ENCODE measurements at regions not wholly inside any gene's neighbourhood (a gene's known extent, or its start where the extent isn't known, plus 50 kb on each side); places are given as distances from the start of the nearest gene placed in this dataset.

- no peaks in the 10 kb centered on the region for H3K4me1 Mint-ChIP-seq
- peaks cover 2% of the 10 kb centered on the region for H3K27me3 Mint-ChIP-seq
- no peak overlapping the region for H3K4me3 Mint-ChIP-seq
- H3K9me3 Mint-ChIP-seq = peaks cover 5% of the 10 kb centered on the region
- no peaks in the 10 kb centered on the region for H3K36me3 Mint-ChIP-seq
- no peak overlapping the region for H3K27ac Mint-ChIP-seq
These were observed 769.0 kb downstream of the TYW1 start for GRCh38 chr7:67765481-67766175.

DNA sequence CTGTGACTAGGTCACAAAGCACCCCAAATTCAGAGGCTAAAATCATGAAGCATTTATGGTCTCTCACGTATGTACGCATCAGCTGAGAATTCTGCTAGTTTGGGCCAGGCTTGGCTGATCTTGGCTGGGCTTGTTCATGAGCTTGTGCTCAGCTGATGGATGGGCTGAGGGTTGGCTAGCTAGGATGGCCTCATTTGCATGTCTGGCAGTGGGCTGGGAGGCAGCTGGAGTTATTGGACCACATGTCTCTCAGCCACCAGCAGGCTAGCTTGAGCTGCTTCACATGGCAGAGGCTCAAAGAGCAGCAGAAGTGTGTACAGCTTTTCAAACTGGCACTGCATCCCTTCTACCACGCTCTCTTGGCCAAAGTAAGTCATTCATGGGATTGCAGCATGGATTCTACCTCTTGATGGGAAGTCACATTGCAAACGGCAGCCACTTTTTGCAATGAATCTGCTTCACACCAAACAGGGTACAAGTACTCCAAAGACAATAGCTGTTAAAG lies 770.3 kb downstream of the TYW1 start:
- Mint-ChIP-seq H3K36me3 (no peaks in the 10 kb centered on the region), H3K4me1 (no peaks in the 10 kb centered on the region), H3K4me3 (no peak overlapping the region), H3K9me3 (peaks cover 5% of the 10 kb centered on the region), H3K27me3 (peaks cover 2% of the 10 kb centered on the region), H3K27ac (no peak overlapping the region)

DNA sequence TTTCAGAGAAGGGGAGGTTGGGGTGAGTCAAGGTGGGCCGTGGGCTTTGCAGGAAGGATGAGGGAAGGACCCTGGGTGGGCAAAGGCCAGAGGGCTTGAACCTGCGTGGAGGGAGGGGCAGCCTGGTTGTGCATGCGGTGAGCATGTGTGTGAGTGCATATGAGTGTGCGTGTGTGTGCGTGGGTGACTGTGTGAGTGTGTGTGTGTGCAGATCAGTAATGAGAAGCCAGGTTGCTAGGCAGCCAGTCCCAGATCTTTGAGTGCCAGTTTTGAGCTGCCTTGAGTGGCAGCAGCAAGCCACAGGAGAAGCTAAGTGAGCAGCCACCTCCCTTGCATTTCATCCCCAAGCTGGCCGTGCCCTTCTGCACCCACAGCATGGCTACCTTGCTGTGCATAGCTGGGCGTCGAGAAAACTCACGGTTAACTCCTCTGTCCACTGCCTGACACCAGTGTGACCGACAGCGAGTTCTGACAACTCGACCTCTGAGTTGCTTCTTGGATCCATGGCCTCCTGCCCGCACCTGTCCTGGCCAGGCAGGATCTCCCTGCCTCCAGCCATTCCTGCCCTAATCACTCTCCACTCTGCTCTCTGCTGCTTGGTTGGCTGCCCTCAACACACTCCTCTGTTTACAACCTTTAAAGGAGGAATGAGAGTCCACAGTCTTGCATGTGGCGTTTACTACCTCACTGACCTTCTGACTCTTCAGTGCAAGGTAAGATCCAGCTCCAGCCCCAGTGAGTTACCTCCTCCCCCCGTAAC lies 775.4 kb downstream of the TYW1 start:
- Mint-ChIP-seq H3K4me3 (no peak overlapping the region), H3K36me3 (no peaks in the 10 kb centered on the region), H3K4me1 (no peaks in the 10 kb centered on the region), H3K27me3 (peaks cover 2% of the 10 kb centered on the region), H3K9me3 (peaks cover 14% of the 10 kb centered on the region), H3K27ac (no peak overlapping the region)

GRCh38 chr7:67773081-67773480 lies 776.4 kb downstream of the TYW1 start:
- Mint-ChIP-seq H3K27me3 (no peaks in the 10 kb centered on the region), H3K4me3 (no peak overlapping the region), H3K9me3 (peaks cover 9% of the 10 kb centered on the region), H3K4me1 (no peaks in the 10 kb centered on the region), H3K36me3 (no peaks in the 10 kb centered on the region), H3K27ac (no peak overlapping the region)

GRCh38 chr7:67777119-67777518 lies 780.5 kb downstream of the TYW1 start:
- H3K36me3 Mint-ChIP-seq = no peaks in the 10 kb centered on the region
- no peaks in the 10 kb centered on the region for H3K27me3 Mint-ChIP-seq
- H3K9me3 Mint-ChIP-seq = peaks cover 27% of the 10 kb centered on the region
- no peak overlapping the region for H3K4me3 Mint-ChIP-seq
- no peak overlapping the region for H3K27ac Mint-ChIP-seq
- H3K4me1 Mint-ChIP-seq = no peaks in the 10 kb centered on the region

DNA sequence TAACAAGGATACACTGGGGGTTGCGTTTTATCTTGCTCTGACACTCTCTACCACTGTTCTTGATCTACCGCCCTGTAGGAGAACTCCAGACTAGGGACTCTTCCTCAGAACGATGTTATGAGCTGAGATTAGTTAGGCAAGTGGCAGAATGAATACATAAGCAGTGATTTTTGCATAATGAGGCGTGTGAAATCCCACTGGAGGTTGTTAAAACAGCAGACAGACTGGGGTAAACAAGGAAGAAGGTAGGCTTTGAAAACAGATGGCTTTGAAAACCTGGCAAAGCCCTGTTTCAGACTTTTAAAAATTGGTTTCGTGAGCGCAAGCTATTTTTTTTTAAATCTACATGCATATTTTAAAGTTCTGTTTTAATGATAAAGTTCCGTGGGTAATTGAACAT lies 785.2 kb downstream of the TYW1 start:
- Mint-ChIP-seq H3K36me3 (no peaks in the 10 kb centered on the region), H3K4me3 (no peak overlapping the region), H3K4me1 (no peaks in the 10 kb centered on the region), H3K27me3 (no peaks in the 10 kb centered on the region), H3K27ac (no peak overlapping the region), H3K9me3 (peaks cover 18% of the 10 kb centered on the region)

GRCh38 chr7:67786021-67786420 lies 789.4 kb downstream of the TYW1 start:
- Mint-ChIP-seq H3K4me1 (no peaks in the 10 kb centered on the region), H3K27me3 (no peaks in the 10 kb centered on the region), H3K4me3 (no peak overlapping the region), H3K36me3 (no peaks in the 10 kb centered on the region), H3K9me3 (peaks cover 13% of the 10 kb centered on the region), H3K27ac (no peak overlapping the region)

DNA sequence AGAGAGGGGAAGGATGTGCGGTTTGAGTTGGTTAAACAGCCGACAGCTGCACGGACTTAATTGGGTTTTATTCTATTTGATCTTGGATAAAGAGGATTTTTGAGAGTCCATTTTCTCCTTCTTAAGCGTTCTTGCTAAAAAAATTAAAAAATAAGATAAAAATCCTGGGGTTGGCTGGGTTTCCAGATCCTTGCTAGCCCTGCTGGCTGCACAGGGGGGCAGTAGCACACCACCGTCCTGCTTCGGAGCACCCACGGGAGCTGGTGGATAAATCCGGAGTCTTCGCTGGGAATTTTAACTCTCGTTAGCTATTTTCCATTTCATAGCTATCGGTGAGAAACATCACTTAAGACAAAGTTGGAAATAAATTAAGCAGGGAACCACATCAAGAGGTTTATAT lies 792.0 kb downstream of the TYW1 start:
- Mint-ChIP-seq H3K4me3 (no peak overlapping the region), H3K36me3 (no peaks in the 10 kb centered on the region), H3K4me1 (no peaks in the 10 kb centered on the region), H3K27me3 (no peaks in the 10 kb centered on the region), H3K9me3 (peaks cover 8% of the 10 kb centered on the region), H3K27ac (no peak overlapping the region)

DNA sequence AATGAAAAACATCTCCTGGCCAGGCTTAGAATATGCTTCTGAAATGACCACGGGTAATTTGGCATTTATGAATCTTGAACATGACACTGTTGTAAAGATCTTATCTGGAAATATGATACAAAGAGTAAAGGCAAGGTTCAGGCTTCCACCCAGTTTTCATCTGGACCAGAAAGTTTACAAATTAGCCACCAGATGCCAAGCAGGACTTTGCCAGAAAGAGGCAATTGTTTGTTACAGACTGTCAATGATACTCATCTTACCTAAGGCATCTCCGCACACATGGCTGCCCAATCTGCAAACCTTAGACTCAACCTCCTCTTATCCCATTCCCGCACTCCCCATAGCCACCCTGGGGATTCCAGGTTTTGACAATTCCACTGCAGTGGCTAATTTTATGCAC lies 795.3 kb downstream of the TYW1 start:
- Mint-ChIP-seq H3K36me3 (no peaks in the 10 kb centered on the region), H3K27ac (no peak overlapping the region), H3K4me1 (no peaks in the 10 kb centered on the region), H3K9me3 (peaks cover 8% of the 10 kb centered on the region), H3K27me3 (no peaks in the 10 kb centered on the region), H3K4me3 (no peak overlapping the region)

DNA sequence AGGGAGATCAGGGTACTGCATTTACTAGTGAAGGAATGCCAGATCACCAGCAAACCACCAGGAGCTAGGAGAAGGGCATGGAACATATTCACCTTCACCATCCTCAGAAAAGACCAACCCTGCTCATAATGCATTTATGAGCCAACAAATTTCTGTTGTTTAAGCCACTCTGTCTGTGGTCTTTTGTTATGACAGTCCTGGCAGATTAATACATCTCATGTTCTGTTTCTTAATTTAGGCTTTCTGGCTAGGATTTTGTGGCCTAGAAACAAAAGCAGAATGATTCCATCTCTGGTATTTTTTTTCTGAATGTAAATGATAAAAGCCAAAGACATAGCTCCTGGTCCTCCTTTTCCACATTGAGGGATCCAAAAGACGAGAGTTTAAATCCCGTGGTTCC lies 797.9 kb downstream of the TYW1 start:
- H3K4me3 Mint-ChIP-seq = no peak overlapping the region
- no peaks in the 10 kb centered on the region for H3K27me3 Mint-ChIP-seq
- no peak overlapping the region for H3K27ac Mint-ChIP-seq
- H3K4me1 Mint-ChIP-seq = no peaks in the 10 kb centered on the region
- no peaks in the 10 kb centered on the region for H3K36me3 Mint-ChIP-seq
- peaks cover 8% of the 10 kb centered on the region for H3K9me3 Mint-ChIP-seq

DNA sequence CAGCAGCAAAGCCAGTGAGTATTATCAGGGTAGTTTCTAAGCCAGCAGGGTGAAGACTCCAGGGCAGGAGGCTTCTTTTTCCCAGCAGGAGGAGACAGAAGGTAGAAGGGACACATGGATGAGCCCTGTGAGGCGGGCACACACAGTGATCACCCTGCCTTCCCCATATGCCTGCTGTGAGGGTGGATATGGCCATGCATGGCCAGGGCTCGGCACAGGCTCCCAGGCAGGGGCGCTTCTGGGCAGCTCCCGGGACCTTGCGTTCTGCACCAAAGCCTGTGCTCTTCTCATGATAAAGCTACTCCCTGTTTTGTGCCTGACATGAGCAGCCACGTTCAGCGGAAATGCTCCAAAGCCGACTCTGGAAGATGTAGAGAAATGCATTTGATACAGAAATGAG lies 807.2 kb downstream of the TYW1 start:
- Mint-ChIP-seq H3K27me3 (no peaks in the 10 kb centered on the region), H3K36me3 (no peaks in the 10 kb centered on the region), H3K9me3 (peaks cover 4% of the 10 kb centered on the region), H3K4me3 (no peak overlapping the region), H3K27ac (no peak overlapping the region), H3K4me1 (no peaks in the 10 kb centered on the region)

DNA sequence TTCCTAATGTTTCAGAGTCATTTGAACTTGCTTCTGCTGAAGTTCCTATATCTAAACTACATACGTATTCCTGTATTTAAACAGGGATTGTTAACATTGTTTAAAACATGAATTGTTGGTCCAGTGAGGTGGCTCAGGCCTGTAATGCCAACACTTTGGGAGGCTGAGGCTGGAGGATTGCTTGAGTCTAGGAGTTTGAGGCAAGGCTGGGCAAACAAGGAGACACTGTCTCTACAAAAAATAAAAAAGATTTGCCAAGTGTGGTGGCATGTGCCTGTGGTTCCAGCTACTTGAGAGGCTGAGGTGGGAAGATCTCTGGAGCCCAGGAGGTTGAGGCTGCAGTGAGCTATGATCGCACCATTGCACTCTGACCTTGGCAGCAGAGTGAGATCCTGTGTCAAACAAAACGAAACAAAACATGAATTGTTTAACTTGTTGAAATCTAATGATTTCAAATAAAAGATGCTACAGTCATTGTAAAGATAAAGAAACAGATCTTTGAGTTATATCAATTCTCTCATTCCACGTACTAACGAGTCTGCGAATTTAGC lies 809.4 kb downstream of the TYW1 start:
- Mint-ChIP-seq H3K27ac (no peak overlapping the region), H3K27me3 (no peaks in the 10 kb centered on the region), H3K36me3 (no peaks in the 10 kb centered on the region), H3K9me3 (no peaks in the 10 kb centered on the region), H3K4me1 (no peaks in the 10 kb centered on the region), H3K4me3 (no peak overlapping the region)

DNA sequence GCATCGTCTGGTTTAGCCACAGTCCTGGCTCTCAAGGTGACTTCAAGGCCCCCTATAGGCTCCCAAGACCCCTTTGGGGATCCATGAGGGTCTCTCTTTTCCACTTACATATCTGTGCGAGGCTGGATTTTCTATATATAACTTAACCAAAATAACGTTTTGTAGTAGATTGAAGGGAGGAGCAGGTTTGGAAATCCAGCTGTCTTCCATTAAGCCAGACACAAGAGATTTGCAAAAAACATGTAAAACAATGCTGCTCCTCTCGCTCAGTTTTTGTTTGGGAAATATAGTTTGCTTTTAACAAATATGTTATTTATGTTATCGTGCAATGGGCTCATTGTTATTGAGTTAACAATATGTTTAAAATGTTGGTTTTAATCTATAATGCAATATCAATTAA lies 811.2 kb downstream of the TYW1 start:
- Mint-ChIP-seq H3K36me3 (no peaks in the 10 kb centered on the region), H3K4me3 (no peak overlapping the region), H3K4me1 (no peaks in the 10 kb centered on the region), H3K27me3 (no peaks in the 10 kb centered on the region), H3K27ac (no peak overlapping the region), H3K9me3 (no peaks in the 10 kb centered on the region)

DNA sequence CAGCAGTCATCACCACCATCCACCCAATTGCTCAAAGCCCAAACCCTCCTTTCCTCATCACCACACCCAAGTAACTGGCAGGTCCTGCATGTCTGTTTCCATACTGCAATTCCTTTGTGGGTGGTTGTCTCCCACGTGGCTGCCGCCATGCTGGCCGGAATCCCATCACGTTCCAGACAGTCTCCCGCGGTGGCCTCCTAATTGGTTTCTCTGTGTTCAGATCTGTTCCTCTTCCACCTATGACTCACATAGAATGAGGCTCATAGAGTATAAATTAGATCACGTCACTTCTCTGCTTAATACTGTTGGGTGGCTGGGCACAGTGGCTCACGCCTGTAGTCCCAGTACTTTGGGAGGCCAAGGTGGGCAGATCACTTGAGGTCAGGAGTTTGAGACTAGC lies 813.0 kb downstream of the TYW1 start:
- Mint-ChIP-seq H3K27ac (no peak overlapping the region), H3K27me3 (no peaks in the 10 kb centered on the region), H3K4me3 (no peak overlapping the region), H3K9me3 (no peaks in the 10 kb centered on the region), H3K36me3 (no peaks in the 10 kb centered on the region), H3K4me1 (no peaks in the 10 kb centered on the region)

- no peak overlapping the region for H3K27ac Mint-ChIP-seq
These were observed 817.1 kb downstream of the TYW1 start for GRCh38 chr7:67813621-67814292.

DNA sequence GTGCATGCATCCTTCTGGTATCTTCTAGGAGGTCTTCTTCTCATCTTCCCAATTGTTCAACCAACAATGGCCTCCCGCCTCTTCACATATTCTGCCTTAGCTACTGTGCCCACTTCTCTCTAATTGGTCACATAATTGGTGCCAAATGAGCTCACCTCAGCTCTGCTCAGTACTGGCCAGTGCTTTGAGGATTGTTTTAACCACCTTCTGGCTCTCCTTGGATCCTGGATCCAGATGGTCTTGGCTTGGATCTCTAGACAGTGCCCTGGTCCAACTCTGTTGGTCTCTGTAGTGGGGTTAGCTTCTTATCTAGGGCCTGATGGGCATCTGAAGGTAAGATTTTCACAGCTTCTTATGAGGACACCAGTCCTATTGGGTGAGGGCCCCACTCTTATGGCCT lies 820.8 kb downstream of the TYW1 start:
- Mint-ChIP-seq H3K9me3 (peaks cover 6% of the 10 kb centered on the region), H3K4me1 (no peaks in the 10 kb centered on the region), H3K27ac (no peak overlapping the region), H3K27me3 (no peaks in the 10 kb centered on the region), H3K4me3 (no peak overlapping the region), H3K36me3 (peaks cover 2% of the 10 kb centered on the region)

More at GRCh38 chr7:67813621-67814292, 817.1 kb downstream of the TYW1 start:
- Mint-ChIP-seq H3K27me3 (no peaks in the 10 kb centered on the region), H3K9me3 (peaks cover 6% of the 10 kb centered on the region), H3K4me3 (no peak overlapping the region), H3K36me3 (peaks cover 2% of the 10 kb centered on the region), H3K4me1 (no peaks in the 10 kb centered on the region)
